Astrocyte of the spinal cord (primary cell): ENCODE measurements at regions not wholly inside any gene's neighbourhood (a gene's known extent, or its start where the extent isn't known, plus 50 kb on each side); places are given as distances from the start of the nearest gene placed in this dataset.

Experiments
- DNase-seq: peaks from one replicate; pipeline ENCODE4 v3.0.0; 2011; ENCODE audit warnings: low read depth, low spot score
- H3K4me3 ChIP-seq: 2 replicates; pipeline ENCODE4 v1.5.1; 2011; ENCODE audit warnings: low read depth, mild to moderate bottlenecking, low read length, moderate library complexity
- in situ Hi-C: cut with HindIII; loops from 2 replicates; pipeline ENCODE4 v1.10.0; 2017; ENCODE audit warnings: low sequenced_read_pairs
- TF ChIP-seq, protein P1 (sequence below): IDR thresholded peaks from 2 replicates; pipeline ENCODE4 v1.5.1; 2012; ENCODE audit warnings: low read depth, mild to moderate bottlenecking, low read length, inconsistent platforms

- no peak overlapping the region for H3K4me3 ChIP-seq
- DNase-seq: no peak
- TF ChIP-seq, protein P1, sequence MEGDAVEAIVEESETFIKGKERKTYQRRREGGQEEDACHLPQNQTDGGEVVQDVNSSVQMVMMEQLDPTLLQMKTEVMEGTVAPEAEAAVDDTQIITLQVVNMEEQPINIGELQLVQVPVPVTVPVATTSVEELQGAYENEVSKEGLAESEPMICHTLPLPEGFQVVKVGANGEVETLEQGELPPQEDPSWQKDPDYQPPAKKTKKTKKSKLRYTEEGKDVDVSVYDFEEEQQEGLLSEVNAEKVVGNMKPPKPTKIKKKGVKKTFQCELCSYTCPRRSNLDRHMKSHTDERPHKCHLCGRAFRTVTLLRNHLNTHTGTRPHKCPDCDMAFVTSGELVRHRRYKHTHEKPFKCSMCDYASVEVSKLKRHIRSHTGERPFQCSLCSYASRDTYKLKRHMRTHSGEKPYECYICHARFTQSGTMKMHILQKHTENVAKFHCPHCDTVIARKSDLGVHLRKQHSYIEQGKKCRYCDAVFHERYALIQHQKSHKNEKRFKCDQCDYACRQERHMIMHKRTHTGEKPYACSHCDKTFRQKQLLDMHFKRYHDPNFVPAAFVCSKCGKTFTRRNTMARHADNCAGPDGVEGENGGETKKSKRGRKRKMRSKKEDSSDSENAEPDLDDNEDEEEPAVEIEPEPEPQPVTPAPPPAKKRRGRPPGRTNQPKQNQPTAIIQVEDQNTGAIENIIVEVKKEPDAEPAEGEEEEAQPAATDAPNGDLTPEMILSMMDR: no peak
- in situ Hi-C loops: no loop called here
Observed at GRCh38 chr1:56061824-56062223, 517.5 kb downstream of the PLPP3 start.

DNA sequence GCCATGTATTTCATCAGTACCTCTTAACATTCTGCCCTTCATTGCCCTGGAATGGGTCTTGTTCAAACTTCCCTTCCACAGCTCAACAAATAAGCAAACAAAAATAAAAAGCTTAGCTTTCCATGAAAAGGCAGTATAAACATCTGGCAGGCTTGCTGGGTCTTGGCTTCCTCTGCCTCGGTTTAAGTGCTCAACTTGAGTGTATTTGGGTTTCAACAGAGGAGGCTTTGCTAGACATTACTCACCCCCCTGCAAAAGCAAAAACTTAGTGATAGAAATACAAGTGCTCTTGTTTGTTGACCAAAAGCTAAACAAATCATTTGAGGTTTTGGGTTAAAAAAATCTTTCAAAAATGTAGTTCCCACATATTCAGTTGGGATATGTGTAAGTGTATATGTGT lies 518.5 kb downstream of the PLPP3 start:
- TF ChIP-seq, protein P1: no peak
- in situ Hi-C loops: no loop called here
- no peak overlapping the region for H3K4me3 ChIP-seq
- no peak for DNase-seq

DNA sequence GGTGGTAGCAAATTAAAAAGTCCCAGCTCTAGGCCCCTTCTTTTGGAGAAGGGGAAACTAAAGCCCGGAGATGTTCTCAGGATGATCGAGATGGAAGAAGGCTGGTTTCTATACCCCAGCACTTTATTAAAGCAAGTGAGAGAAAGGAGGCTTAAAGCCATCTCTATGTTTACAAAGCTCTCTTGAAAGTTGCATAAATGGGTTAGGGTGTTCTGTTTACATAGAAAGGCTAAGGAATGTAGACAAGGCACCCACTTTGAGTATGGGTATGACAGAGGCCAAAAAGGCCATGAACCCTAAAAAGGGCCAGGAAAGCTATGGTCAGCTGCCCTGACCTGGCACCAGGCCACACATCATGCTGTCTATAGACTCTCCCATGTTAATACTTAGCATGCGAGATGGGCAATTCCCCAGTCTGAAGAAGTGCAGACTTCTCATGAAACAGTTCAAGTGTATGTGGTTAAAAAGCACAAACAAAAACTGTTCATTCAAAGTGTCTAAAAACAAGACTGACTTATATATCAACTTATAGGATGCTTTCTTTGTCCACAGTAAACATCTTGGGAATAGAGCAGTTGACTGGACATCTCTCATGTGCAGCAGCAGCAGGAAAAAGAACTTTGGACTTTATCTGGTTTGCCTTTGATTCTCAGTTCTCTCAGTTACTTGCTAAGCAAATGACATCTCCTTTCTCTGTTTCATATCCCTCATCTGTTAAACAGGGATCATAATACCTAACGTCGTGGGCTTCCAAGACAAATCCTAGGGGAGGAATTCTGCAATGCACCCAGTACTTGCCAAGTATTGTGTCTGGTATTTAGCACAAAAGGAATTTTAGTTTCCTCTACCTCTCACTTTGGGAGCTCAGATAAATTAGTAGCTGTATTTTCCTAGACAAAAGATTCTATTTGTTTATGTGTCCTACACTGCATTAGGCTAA lies 521.6 kb downstream of the PLPP3 start:
- in situ Hi-C loops: no loop called here
- TF ChIP-seq, protein P1: no peak
- no peak for DNase-seq
- no peak overlapping the region for H3K4me3 ChIP-seq

- H3K4me3 ChIP-seq: no peak overlapping the region
- peak; percentile 51 for DNase-seq
- in situ Hi-C loops: no loop called here
- TF ChIP-seq, protein P1: no peak
Observed at GRCh38 chr1:56056438-56057287, 522.7 kb downstream of the PLPP3 start.

DNA sequence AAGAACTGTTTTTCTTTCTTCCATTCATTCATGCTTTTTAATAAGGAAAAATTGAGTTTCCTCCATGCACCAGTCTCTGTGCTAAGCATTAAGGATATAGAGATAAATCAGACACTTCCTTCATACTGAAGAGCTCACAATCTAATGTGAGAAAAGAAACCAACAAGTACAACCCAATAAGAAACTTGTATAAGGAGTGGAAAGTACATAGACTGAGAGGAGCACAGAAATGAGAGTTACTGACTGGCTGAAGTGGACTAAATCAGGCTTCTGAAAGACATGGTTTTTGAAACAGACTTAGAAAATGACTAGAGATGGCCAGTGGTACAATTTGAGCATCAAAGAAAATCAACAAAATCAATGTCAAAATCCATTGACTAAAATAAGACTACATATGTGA lies 524.4 kb downstream of the PLPP3 start:
- in situ Hi-C loops: no loop called here
- no peak for DNase-seq
- H3K4me3 ChIP-seq: no peak overlapping the region
- TF ChIP-seq, protein P1: no peak

DNA sequence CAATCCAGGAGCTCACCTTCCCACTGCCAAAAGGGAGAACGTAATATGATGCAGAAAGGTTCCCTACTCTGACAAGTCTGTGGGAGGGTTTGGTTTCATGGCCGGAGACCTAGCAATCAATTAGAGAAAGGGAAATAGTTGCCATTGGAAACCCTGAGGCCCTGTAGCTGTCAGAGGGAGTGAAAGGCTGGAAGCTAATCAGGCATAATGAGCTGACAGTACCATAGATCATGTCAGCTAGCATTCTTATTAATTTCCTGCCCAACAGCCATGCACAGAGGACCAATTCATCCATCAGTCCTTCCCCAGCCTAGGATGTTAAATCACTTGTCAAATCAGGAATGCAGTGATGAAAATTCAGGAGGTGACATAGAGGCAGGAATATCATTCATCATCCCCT lies 527.3 kb downstream of the PLPP3 start:
- no peak overlapping the region for H3K4me3 ChIP-seq
- in situ Hi-C loops: no loop called here
- TF ChIP-seq, protein P1: no peak
- DNase-seq: no peak
